OCI-LY1 (cell line): ENCODE measurements at regions not wholly inside any gene's neighbourhood (a gene's known extent, or its start where the extent isn't known, plus 50 kb on each side); places are given as distances from the start of the nearest gene placed in this dataset.

Experiments used
- CTCF ChIP-seq: fragments of 200-600 bp; sonication (generic), shearing (Covaris generic); IDR thresholded peaks from 2 replicates; pipeline ENCODE4 v1.5.1; 2017; ENCODE audit warnings: mild to moderate bottlenecking, antibody characterized with exemption, low read length, moderate library complexity, mixed read lengths
- EZH2 ChIP-seq: fragments of 200-600 bp; sonication (generic), shearing (Covaris generic); IDR thresholded peaks from 2 replicates; pipeline ENCODE4 v1.8.0; 2017; ENCODE audit warnings: borderline replicate concordance, mixed run types, mild to moderate bottlenecking, antibody characterized with exemption, low read length, moderate library complexity, mixed read lengths

GRCh38 chr5:159824188-159825161, 91.8 kb upstream of the ADRA1B start:
- no peak for TF ChIP-seq CTCF
- TF ChIP-seq EZH2, result no peak
